GM12865 (cell line): ENCODE measurements at regions not wholly inside any gene's neighbourhood (a gene's known extent, or its start where the extent isn't known, plus 50 kb on each side); places are given as distances from the start of the nearest gene placed in this dataset.

Source experiments
- DNase-seq: peaks from one replicate; pipeline ENCODE4 v3.0.0; 2010; ENCODE audit warnings: low read depth
- H3K4me3 ChIP-seq: 2 replicates; pipeline ENCODE4 v1.5.1; 2011; ENCODE audit warnings: mild to moderate bottlenecking, low read depth, low read length, control low read depth
- TF ChIP-seq, protein P1 (sequence below): IDR thresholded peaks from 2 replicates; pipeline ENCODE4 v1.5.1; 2011; ENCODE audit warnings: low read length, control low read depth, low read depth, inconsistent platforms; ENCODE audit not compliant: insufficient read depth; ENCODE audit errors: missing control alignments

DNA sequence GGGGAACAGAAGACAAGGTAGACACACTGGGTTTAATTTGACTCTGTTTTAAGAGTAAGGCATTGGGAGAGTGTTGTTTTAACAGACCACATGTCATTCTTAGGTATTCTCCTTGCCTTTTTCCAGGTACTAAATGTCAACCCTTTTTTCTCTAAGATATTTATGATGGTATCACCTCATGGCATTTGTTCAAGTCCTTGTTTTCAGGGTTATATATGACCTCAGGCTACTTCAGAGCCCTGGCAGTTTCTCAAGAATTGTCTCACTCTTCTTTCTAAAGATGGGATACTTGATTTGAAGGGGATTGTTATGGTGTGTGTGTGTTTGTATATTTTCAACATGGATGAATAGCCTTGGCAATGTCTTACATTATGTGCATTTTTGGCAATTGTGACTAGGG, 131.1 kb upstream of the ACTBL2 start:
- no peak for DNase-seq

DNA sequence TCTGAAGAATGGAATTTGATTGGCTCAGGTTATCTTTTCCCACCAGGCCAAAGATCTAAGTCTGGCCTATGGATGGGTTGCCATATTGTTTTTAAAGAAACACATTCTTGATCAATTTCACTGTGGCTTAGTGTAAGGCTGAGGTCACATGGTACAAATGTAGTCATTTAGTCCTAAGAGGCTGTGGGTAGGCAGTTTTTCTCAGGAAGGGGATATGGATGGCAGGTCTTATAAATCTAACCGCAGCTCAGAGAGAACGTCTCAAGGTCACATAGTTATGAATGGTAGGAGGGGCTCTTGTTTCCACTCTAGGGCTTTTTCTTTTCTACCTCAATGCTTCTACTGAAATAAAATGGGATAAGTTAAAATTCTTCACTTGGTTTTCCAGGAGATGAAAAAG, 128.6 kb upstream of the ACTBL2 start:
- no peak for DNase-seq
- H3K4me3 ChIP-seq, result no peak overlapping the region
- TF ChIP-seq, protein P1, sequence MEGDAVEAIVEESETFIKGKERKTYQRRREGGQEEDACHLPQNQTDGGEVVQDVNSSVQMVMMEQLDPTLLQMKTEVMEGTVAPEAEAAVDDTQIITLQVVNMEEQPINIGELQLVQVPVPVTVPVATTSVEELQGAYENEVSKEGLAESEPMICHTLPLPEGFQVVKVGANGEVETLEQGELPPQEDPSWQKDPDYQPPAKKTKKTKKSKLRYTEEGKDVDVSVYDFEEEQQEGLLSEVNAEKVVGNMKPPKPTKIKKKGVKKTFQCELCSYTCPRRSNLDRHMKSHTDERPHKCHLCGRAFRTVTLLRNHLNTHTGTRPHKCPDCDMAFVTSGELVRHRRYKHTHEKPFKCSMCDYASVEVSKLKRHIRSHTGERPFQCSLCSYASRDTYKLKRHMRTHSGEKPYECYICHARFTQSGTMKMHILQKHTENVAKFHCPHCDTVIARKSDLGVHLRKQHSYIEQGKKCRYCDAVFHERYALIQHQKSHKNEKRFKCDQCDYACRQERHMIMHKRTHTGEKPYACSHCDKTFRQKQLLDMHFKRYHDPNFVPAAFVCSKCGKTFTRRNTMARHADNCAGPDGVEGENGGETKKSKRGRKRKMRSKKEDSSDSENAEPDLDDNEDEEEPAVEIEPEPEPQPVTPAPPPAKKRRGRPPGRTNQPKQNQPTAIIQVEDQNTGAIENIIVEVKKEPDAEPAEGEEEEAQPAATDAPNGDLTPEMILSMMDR, result no peak

More for the DNA sequence above, 131.1 kb upstream of the ACTBL2 start:
- no peak overlapping the region for H3K4me3 ChIP-seq
- TF ChIP-seq, protein P1, result no peak

DNA sequence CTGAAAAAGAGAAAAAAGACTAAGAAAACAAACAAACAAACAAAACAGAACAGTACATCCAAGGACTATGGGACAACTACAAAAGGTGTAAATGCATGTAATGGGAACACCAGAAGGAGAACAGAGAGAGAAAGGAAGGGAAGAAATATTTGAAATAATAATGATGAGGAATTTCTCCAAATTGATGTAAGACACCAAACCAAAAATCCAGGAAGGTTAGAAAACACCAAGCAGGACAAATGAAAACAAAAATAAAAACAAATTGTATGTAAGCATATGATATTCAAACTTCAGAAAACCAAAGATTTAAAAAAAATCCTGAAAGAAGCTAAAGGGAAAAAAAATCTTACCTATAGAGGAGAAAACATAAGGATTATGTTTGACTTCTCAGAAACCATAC, 125.9 kb upstream of the ACTBL2 start:
- TF ChIP-seq, protein P1, result no peak
- H3K4me3 ChIP-seq, result no peak overlapping the region
- DNase-seq, result no peak

DNA sequence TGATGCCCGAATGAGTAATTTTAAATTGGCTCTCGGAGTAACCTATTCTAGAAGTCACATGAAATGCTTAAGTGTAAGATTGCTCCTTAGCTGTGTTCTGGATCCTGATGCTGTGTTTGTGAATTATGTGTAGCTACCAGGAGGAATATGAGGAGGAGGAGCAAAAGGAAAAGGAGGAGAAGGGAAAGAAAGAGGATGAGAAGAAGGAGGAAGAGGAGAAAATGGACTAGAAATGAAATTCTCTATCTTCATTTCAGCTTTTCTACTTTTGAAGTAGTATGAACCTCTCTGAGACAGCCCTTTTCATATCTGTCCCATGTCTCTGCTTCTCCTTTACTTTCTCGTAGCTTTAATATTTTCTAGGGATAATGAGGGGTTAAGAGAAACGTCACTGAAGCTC, 119.4 kb upstream of the ACTBL2 start:
- TF ChIP-seq, protein P1, result no peak
- no peak overlapping the region for H3K4me3 ChIP-seq
- DNase-seq, result no peak

DNA sequence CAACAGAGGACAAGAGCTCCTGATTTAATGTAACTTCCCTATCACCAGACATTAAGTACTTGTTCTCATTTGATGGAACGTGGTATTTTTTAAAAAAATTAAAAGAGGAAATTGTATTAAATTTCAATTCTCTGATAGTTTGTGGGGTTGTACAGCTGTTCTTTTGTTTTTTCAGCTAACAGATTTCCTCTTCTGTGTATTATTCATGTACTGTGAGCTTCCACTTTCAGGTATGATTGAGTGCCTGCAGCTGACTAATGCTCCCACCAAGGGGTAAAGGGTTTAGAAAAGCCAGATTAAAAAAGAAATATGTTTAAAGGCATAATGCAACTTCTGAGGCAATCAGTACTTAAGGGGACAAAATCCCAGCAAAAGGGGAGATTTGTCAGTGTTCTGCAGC, 117.7 kb upstream of the ACTBL2 start:
- TF ChIP-seq, protein P1, result no peak
- DNase-seq, result no peak
- H3K4me3 ChIP-seq, result no peak overlapping the region

DNA sequence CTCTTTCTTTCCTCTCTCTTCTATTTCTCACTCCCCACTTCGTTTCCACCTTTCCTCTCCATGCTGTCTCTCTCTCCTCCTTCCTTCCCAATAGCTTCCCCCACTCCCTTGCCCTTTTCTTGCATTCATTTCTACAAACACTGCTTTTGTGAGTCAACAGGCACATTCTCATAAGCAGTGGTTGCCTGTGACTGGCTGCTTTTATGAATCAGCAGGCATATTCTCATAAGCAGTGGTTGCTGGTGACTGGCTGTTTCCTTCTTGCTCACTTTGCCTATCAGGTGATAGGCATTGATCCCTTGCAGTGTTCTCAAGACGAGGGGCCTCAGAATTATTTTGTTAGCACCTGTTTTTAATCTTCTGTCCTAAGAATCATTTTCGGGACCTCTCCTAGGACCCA, 116.1 kb upstream of the ACTBL2 start:
- TF ChIP-seq, protein P1, result no peak
- no peak overlapping the region for H3K4me3 ChIP-seq
- peak; percentile 9 for DNase-seq

DNA sequence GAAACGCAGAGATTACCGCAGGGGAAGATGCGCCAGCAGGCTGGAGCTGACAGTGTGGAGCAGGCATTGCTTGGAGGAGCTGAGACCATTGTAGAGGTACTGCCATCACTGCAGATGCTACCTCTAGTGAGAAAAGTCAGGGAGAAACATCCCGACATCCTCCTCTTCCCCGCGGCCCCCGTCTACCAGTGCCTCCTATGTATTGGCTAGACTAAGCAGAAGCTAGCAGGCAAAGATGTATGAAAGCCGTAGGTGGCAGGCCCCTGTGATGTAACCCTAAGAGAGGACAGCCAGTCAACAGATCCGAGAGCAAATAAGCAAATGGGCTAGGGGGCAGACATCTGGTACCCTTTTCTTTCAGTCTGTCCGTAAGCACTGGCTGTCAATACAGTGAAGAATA, 115.5 kb upstream of the ACTBL2 start:
- TF ChIP-seq, protein P1, result no peak
- DNase-seq, result no peak

More for the DNA sequence above, 115.5 kb upstream of the ACTBL2 start:
- no peak overlapping the region for H3K4me3 ChIP-seq
